ENCODE measurements at regions not wholly inside any gene's neighbourhood (a gene's known extent, or its start where the extent isn't known, plus 50 kb on each side); places are given as distances from the start of the nearest gene placed in this dataset.

DNA sequence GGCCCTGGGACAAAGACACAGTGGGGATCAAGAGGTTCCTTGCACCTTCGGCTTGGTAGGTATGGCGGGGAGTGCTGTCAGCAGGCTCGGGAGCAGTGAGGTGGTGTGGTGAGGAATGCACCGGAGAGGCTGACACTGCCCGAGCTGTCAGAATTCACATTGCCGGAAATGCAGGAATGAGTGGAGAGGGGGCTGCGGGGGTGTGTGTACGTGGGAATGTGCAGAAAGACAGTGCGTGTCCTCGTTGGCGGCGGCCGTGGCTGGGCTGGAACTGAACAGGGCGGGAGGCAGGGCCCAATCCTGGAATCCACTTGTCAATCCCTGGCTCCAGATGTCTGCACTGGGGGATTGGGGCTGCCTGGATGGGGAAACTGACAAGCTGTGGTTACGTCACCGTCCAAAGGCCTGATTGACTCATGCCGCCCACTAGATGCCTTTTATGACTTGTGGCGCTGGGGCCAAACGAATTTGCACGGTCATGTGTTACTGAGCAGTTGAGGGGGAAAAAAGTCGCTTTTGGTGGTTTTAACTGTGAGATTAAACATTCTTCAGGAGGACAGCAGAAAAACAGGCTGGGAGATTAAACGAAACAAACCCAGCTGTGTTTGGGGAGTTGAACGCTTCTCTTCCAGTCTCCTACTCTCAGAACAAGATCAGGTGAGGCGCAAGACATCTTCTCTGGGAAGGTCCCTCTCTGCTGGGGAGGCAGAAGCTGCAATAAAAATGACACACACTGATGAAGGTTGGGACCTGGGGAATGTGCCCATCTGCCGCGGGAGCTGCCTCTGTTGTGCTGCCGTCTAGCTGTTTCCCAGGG lies 189.4 kb upstream of the GLI2 start (continued):
- TF ChIP-seq U2AF2 (IDR thresholded peaks at IDR 0.05; ENCODE audit: low read depth, low read length): no peak
- TF ChIP-seq ZNF564 (CRISPR knock-in tag; IDR thresholded peaks at IDR 0.05): peak; percentile 92
- TF ChIP-seq AGO1 (IDR thresholded peaks at IDR 0.05; ENCODE audit: low read depth, low read length, poor library complexity, severe bottlenecking): no peak
- TF ChIP-seq TBX2 (CRISPR knock-in tag; IDR thresholded peaks at IDR 0.05; ENCODE audit: borderline replicate concordance): peak; percentile 97
- TF ChIP-seq, protein P1, sequence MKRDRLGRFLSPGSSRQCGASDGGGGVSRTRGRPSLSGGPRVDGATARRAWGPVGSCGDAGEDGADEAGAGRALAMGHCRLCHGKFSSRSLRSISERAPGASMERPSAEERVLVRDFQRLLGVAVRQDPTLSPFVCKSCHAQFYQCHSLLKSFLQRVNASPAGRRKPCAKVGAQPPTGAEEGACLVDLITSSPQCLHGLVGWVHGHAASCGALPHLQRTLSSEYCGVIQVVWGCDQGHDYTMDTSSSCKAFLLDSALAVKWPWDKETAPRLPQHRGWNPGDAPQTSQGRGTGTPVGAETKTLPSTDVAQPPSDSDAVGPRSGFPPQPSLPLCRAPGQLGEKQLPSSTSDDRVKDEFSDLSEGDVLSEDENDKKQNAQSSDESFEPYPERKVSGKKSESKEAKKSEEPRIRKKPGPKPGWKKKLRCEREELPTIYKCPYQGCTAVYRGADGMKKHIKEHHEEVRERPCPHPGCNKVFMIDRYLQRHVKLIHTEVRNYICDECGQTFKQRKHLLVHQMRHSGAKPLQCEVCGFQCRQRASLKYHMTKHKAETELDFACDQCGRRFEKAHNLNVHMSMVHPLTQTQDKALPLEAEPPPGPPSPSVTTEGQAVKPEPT (CRISPR knock-in tag; IDR thresholded peaks at IDR 0.05; ENCODE audit: low read depth): peak; percentile 43; the same call in 1 of the 2 replicates
- TF ChIP-seq, protein P2, sequence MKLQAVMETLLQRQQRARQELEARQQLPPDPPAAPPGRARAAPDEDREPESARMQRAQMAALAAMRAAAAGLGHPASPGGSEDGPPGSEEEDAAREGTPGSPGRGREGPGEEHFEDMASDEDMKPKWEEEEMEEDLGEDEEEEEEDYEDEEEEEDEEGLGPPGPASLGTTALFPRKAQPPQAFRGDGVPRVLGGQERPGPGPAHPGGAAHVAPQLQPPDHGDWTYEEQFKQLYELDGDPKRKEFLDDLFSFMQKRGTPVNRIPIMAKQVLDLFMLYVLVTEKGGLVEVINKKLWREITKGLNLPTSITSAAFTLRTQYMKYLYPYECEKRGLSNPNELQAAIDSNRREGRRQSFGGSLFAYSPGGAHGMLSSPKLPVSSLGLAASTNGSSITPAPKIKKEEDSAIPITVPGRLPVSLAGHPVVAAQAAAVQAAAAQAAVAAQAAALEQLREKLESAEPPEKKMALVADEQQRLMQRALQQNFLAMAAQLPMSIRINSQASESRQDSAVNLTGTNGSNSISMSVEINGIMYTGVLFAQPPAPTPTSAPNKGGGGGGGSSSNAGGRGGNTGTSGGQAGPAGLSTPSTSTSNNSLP (IDR thresholded peaks at IDR 0.05; ENCODE audit: low read depth, low read length): no peak
- TF ChIP-seq PHF5A (CRISPR knock-in tag; IDR thresholded peaks at IDR 0.05; ENCODE audit: low read depth, unreplicated experiment): no peak
- TF ChIP-seq ZNF766 (CRISPR knock-in tag; IDR thresholded peaks at IDR 0.05; ENCODE audit: borderline replicate concordance): 0 out of 2 replicates have a peak, but pooled peaks have one; percentile 80
- peak; percentile 59; the same call in 1 of the 2 replicates for TF ChIP-seq MAF1 (CRISPR knock-in tag; IDR thresholded peaks at IDR 0.05; ENCODE audit: borderline replicate concordance)
- TF ChIP-seq, protein P3, sequence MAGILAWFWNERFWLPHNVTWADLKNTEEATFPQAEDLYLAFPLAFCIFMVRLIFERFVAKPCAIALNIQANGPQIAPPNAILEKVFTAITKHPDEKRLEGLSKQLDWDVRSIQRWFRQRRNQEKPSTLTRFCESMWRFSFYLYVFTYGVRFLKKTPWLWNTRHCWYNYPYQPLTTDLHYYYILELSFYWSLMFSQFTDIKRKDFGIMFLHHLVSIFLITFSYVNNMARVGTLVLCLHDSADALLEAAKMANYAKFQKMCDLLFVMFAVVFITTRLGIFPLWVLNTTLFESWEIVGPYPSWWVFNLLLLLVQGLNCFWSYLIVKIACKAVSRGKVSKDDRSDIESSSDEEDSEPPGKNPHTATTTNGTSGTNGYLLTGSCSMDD (CRISPR knock-in tag; IDR thresholded peaks at IDR 0.05): no peak
- TF ChIP-seq SNAPC2 (CRISPR knock-in tag; IDR thresholded peaks at IDR 0.05): no peak; the same call in 1 of the 2 replicates
- no peak for TF ChIP-seq HCFC1 (IDR thresholded peaks at IDR 0.05; ENCODE audit: low read depth, low read length)
- TF ChIP-seq AKAP8 (CRISPR knock-in tag; IDR thresholded peaks at IDR 0.05): peak; percentile 75
- 0 out of 2 replicates have a peak, but pooled peaks have one; percentile 62 for TF ChIP-seq ZNF20 (CRISPR knock-in tag; IDR thresholded peaks at IDR 0.05)
- TF ChIP-seq ZNF24 (IDR thresholded peaks at IDR 0.05): no peak
- peak; percentile 63; the same call in 1 of the 2 replicates for TF ChIP-seq ZSCAN20 (CRISPR knock-in tag; IDR thresholded peaks at IDR 0.05; ENCODE audit: borderline replicate concordance)
- peak; percentile 81; the same call in 1 of the 2 replicates for TF ChIP-seq ELF4 (CRISPR knock-in tag; IDR thresholded peaks at IDR 0.05; ENCODE audit: borderline replicate concordance)
- peak; percentile 81; the same call in 1 of the 2 replicates for TF ChIP-seq MED13 (CRISPR knock-in tag; IDR thresholded peaks at IDR 0.05)
- TF ChIP-seq ZNF780A (CRISPR knock-in tag; IDR thresholded peaks at IDR 0.05): peak; percentile 70; the same call in 1 of the 2 replicates
- TF ChIP-seq ZMYM4 (CRISPR knock-in tag; IDR thresholded peaks at IDR 0.05): peak; percentile 73
- 0 out of 2 replicates have a peak, but pooled peaks have one; percentile 65 for TF ChIP-seq KLF12 (CRISPR knock-in tag; IDR thresholded peaks at IDR 0.05; ENCODE audit: borderline replicate concordance)
- no peak for TF ChIP-seq GTF2F1 (IDR thresholded peaks at IDR 0.05; ENCODE audit: low read length)
- TF ChIP-seq, protein P4, sequence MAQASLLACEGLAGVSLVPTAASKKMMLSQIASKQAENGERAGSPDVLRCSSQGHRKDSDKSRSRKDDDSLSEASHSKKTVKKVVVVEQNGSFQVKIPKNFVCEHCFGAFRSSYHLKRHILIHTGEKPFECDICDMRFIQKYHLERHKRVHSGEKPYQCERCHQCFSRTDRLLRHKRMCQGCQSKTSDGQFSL (CRISPR knock-in tag; IDR thresholded peaks at IDR 0.05): 0 out of 2 replicates have a peak, but pooled peaks have one; percentile 55
- TF ChIP-seq IRX3 (CRISPR knock-in tag; IDR thresholded peaks at IDR 0.05; ENCODE audit: borderline replicate concordance, low read depth): peak; percentile 48; the same call in 1 of the 2 replicates
